Right ventricle myocardium superior (tissue), 1 donor: ENCODE measurements at regions not wholly inside any gene's neighbourhood (a gene's known extent, or its start where the extent isn't known, plus 50 kb on each side); places are given as distances from the start of the nearest gene placed in this dataset.
"Not testable (repeated sequence)": the region's sequence is repeated elsewhere in the genome, so short reads cannot be mapped to it uniquely, and the experiment has no call there.

Source experiments
- ATAC-seq: fragments of 200-7000 bp; cut with Tn5 transposase; one replicate; pipeline ENCODE4 v1.9.1; 2020; ENCODE audit warnings: mild to moderate bottlenecking; ENCODE audit not compliant: poor library complexity
- DNase-seq: peaks from one replicate; pipeline ENCODE4 v3.0.0-alpha.2; 2020
- intact Hi-C: fragments of 100-400 bp; cut with DNase I; formaldehyde crosslinking; loops from one replicate; pipeline ENCODE4 v1.11.2; 2022
- donor health status: DM: no; HTN: yes; CAD: no; lungs with severe emphysema.

DNA sequence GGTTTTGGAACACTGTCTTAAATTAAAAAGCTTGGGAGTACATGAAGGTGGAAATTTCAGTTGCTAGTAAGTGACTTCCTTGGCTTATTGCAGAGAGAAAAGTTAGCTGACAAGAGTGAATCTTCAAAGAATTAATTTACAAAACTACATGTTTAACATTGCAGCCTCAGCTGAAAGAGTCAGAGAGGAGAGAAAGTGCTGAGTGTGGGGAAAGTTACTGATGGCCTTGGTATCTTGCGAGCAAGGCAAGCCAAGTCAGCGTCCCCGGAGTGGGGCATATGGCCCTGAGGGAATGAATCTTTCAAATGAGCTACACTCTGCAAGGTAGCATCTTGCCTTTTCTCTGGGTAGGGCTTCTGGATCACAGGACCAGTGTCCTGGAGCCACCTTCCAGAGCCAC is 131.3 kb downstream of the LPIN1 start:
- intact Hi-C loops: no loop called here
- ATAC-seq: no peak
- DNase-seq: no peak

DNA sequence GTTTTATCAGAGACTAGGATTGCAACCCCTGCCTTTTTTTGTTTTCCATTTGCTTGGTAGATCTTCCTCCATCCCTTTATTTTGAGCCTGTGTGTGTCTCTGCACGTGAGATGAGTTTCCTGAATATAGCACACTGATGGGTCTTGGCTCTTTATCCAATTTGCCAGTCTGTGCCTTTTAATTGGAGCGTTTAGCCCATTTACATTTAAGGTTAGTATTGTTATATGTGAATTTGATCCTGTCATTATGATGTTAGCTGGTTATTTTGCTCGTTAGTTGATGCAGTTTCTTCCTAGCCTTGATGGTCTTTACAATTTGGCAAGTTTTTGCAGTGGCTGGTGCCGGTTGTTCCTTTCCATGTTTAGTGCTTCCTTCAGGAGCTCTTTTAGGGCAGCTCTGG is 138.8 kb downstream of the LPIN1 start:
- DNase-seq, intact Hi-C loops, ATAC-seq: not testable (repeated sequence)

DNA sequence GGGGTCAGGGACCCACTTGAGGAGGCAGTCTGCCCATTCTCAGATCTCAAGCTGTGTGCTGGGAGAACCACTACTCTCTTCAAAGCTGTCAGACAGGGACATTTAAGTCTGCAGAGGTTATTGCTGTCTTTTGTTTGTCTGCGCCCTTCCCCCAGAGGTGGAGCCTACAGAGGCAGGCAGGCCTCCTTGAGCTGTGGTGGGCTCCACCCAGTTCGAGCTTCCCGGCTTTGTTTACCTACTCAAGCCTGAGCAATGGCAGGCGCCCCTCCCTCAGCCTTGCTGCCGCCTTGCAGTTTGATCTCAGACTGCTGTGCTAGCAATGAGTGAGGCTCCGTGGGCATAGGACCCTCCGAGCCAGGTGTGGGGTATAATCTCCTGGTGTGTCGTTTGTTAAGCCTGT is 140.5 kb downstream of the LPIN1 start:
- intact Hi-C loops, DNase-seq, ATAC-seq: not testable (repeated sequence)

DNA sequence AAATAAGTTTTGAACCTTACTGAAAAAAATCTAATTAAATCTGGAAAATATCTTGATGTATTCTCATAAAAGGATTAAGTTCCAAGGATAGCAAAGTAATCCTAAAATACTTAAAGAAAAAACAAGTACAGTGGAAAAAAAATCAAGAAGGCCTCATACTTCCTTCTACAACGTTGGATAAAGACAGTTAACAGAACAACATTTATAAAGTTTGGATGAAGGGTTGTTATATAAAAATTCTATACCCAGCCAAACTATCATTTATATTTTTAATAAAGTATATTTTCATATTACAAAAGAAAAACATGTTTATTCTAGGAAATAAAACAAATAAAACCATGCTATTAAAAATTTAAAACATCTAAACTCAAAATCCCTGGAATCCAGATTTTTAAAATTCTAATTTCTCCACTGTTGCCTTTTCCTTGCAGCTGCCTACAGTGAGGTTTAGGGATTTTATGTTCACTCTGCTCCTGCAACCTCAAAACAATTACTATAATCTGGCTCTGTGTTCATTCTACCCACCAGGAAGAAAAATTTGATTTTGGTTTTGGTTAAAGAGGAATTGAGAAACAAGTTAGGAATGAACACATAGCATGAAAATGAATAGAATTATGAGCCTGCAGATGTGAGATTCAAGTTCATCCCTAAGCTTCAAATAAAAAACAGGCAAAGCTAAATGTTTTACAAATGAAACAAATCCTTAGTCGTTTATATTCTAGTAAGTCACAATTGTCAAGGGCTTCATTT is 142.8 kb downstream of the LPIN1 start:
- DNase-seq (no peak), ATAC-seq (no peak)

DNA sequence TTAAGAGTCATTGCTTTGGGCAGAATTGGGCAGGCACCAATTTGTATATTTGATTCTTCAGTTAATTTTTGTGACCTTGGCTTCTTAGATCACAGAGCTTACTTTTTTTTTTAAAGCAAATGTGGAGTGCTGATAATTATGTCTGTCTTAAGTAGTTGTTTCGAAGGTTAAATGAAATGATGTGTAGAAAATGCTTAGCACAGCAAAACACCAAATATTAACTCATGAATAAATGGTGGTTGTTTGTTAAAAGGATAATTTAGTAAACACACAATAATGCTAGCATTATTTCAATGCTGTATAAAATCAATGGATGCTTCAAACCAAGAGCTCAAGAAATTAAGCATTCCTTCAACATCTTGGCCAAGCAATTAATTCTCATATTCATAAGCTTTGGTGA is 143.4 kb downstream of the LPIN1 start:
- DNase-seq (no peak), ATAC-seq (no peak)
- intact Hi-C loops: no loop called here

More for the DNA sequence above, 142.8 kb downstream of the LPIN1 start:
- intact Hi-C loops: no loop called here

DNA sequence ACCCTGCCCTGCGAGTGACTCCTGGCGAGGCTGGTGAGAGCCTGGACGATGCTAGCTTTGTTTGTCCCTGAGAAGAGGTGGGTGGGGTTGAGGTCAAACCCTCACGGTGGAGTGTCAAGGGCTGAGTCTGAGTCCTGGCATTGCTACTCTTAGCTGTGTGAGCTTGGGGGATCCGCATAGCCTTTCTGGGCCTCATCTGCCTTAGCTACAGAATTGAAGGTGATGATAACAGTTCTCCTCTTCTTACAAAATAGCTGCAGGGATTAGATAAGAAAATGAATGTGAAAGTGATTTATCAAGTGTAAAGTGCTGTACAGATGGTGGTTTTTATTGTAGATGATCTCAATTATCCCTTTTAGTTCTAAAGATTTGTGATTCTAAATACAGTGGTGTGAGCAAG is 144.6 kb downstream of the LPIN1 start:
- ATAC-seq (no peak), DNase-seq (no peak)
- intact Hi-C loops: no loop called here

DNA sequence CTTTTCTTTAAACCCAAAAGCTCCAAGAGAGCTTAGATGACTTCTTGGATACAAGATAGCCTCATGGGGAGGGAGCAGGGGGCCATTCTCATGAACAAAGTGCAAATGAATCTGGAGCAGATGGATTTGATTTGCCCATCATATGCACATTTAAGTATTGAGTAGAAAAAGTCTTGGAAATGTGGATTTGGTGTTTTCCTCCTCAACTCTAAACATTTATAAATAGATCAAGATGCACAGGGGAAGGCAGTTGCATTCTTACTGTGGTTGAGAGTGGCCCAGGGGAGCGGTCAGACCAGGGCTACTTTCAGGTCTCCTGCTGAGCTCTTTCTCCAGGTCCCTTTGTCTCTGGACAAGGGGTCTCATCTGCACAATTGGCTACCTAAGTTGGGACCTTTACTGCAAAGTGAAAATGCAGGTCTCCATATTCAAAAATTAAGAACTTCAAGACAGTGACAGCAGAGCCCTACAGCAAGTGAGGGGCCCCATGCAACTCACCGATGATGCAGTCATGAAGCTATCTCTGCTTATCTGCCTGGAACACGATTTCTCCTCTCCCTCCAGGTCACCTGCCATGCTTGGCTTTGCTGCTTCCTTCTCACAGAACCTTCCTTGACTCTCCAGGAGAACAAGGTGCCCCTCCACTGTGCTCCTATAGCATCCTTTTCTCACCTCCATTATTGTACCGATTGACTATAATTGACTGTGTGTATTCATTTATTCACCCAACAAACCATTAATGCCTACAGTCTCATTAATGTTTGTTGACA is 145.4 kb downstream of the LPIN1 start:
- intact Hi-C loops: no loop called here
- ATAC-seq (no peak), DNase-seq (no peak)

DNA sequence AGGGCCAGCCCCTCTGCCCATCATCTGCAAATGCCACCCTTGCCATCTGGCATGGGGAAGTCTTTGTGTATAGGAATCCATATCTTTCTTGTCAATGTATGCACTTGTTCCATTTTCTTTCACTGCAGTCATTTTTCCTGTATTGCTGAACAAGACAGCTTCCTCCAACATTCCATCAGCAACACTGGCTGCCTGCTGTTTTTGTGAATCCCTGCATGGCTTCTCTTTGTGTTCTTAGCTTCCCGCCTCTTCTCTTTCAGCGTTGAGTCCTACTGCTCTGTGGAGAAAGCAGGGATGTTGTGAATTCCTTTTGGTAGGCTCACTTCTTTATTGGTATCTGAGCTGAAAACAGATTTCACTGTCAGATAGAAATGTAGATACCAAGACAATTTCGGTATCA is 150.0 kb downstream of the LPIN1 start:
- intact Hi-C loops: no loop called here
- DNase-seq (no peak), ATAC-seq (no peak)

DNA sequence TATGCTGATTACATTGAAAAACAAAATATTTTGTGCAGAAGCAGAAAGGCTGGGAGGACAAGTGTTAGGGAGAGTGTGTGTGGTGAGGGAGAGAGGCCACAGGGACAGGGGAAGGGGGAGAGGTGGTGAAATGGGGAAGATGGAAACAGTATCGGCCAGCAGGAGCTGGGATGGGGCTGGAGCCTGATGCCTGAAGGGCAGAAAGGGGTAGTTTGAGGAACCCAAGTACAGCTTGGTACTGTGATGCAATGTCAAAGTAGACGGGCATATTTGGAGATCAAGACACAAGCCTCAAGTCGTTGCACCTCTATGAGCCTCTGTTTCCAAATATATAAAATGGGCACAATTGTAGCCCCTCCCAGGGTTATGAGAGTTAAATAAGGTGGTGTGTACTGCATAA is 152.1 kb downstream of the LPIN1 start:
- intact Hi-C loops: no loop called here
- peak; percentile 39 for ATAC-seq
- no peak for DNase-seq

DNA sequence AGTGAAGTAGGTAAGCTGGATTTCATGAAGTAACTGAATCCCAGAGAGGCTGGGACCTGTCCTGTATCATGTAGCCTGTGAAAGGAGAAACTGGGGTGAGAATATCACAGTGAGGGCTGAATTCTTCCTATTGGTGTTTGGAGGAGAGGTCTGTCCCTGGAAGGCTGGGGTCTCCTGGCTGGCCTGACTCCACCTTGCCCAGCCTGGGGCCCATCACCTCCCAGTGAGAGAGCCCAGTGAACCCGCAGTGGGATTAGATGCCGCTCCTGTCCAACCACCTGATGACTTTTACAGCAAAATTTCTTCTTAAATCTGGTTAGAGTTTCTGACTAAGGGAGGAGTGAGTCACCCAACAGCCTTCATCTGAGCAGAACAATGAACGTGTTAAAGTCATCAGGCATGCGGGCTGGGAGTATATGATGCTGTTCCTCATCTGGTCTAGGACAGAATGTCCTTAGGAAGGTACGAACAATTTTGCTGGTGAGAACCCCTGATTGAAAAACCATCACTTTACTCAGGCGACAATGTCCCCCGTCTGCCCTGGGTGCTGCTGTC is 152.9 kb downstream of the LPIN1 start:
- intact Hi-C loops: no loop called here

DNA sequence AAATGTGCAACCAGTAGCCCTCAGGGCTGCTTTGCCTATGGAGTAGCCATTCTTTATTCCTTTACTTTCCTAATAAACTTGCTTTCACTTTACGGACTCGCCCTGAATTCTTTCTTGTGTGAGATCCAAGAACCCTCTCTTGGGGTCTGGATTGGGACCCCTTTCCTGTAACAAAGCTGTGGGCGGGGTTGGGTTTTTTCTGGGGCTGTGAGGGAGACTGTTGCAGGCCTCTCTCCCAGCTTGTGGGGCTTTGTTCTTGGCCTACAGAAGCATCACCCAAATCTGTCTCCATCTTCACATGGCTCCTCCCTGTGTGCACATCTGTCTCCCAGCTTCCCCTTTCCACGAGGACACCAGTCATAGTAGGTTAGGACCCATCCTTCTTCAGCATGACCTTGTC is 154.5 kb downstream of the LPIN1 start:
- ATAC-seq, intact Hi-C loops, DNase-seq: not testable (repeated sequence)

More for the DNA sequence above, 152.9 kb downstream of the LPIN1 start:
- no peak for DNase-seq
- ATAC-seq: no peak

DNA sequence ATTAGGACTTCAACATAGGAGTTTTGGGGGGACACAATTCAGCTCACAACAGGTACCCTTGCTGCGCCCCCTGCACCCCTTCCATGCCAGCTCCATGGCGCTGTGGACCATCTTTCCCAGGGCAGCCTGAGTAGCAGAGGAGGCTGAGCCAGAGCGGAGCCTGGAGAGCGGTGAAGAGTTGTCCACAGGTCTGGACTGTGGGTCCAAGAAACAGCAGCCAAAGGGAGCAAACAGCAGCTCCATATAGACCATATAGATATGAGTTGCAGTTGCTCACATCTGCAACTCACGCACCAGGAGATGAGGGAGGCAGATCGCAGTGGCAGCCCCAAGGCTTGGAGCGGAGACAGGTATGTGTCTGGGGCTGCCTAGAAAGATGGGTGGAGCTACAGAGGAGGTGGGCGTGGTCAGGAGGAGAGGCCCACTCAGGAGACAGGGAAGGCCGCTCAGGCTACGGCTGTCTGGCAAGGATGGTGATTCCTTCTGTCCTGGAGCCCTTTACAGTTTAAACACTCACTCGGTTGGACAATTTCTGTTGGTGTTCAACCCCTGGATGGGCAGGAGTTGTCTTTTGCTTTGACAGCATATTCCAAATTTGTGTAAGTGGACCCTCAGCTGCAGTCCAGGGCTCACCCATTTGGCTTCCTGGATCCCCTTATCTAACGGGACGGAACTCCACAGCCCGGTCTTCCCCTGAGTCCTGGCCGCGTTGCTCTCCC is 155.1 kb downstream of the LPIN1 start:
- intact Hi-C loops: no loop called here
- DNase-seq (no peak), ATAC-seq (no peak)

DNA sequence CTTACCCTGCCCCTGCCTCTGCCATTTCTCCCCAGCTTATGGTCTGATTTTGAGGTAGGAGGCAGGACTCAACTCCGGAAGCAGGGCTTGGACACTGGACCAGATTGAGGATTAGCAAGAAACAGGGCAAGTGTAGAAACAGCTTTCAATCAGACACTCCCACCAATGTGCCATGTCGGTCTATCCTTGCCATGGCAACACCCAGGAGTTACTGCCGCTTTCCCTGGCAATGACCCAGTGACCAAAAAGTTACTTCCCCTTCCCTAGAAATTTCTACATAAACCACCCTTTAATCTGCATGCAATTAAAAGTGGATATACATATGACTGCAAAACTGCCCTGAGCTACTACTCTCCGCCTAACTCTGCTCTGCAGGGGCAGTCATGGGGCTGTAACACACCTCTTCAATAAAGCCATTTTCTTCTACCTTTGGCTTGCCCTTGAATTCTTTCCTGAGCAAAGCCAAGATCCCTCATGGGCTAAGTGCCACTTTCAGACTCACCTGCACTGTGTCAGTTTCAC is 156.7 kb downstream of the LPIN1 start:
- DNase-seq (no peak), ATAC-seq (peak; percentile 28)
- intact Hi-C loops: no loop called here

DNA sequence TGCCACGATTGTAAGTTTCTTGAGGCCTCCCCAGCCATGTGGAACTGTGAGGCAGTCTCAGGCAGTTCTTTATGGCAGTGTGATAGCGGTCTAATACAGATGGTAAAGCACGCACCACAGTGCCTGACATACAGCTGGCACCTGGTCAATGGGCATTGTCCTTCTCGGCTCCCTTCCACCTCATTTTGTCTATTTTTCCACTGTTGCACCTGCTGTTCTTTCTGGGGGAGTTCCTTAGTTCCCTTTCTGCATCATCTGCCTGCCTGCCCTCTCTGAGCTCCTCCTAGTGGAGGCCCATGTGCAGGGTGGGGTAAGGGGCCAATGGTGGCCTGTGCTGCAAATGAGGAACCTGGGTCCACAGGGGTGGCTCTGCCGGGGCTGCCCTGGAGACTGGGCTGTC is 157.6 kb downstream of the LPIN1 start:
- intact Hi-C loops: no loop called here
- ATAC-seq (peak; percentile 28), DNase-seq (no peak)

DNA sequence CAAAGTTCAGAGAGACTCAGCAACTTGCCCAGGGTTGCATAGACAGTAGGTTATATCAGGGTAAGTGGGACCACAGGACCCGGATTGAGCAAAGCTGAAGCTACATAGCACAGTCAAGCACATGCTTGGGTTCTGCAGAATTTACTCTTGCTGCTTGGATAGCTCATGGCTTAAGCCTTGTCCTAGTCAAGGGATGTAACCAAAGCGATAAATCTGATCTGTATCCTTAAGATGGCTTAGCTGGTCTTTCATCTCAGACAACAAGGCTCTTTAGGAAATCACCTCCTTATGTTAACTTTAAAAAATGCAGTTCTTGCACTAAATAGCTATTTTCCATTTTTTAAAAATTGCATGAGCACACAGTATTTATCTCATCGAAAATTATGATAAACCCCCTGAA is 158.5 kb downstream of the LPIN1 start:
- ATAC-seq (no peak), DNase-seq (no peak)
- intact Hi-C loops: no loop called here

DNA sequence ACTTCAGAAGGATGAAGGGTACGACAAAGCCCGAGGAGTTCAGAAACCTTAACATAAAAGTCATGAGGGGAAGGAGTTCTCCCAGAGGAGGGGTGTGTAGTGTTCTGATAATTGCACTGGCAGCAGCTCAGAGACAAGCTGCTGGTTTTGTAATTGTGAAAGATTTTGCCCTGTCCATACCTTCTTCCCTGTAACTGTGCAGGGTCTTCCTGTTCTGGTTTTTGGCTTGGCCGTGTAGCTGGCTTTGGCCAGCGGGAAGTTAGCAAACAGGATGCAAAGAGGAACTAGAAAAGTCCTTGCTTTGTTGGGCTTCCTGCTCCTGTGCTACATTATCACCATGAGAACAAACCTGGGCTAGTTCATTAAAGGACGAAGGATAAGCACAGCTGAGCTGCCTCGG is 160.8 kb downstream of the LPIN1 start:
- ATAC-seq (peak; percentile 48), DNase-seq (peak; percentile 47)
- intact Hi-C loops: no loop called here

DNA sequence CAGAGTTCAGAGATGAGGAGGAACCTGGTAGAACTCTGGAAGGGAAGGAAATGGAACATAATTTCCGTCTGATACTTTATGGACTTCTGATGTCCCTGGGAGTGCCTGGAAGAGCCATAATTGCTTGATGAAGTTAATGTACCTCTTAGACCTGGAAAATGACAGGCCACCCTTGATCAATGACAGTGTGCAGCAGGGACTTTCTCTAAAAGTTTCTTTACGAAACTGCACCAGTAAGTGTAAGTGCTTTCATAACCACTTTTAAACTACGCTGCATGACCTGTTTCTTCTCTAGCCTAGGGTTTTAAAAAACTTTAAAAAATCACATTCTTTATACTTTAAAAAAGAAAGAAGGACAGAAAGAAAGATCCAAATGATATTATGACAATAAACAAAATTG is 164.5 kb downstream of the LPIN1 start:
- intact Hi-C loops: no loop called here
- no peak for DNase-seq
- ATAC-seq: no peak

DNA sequence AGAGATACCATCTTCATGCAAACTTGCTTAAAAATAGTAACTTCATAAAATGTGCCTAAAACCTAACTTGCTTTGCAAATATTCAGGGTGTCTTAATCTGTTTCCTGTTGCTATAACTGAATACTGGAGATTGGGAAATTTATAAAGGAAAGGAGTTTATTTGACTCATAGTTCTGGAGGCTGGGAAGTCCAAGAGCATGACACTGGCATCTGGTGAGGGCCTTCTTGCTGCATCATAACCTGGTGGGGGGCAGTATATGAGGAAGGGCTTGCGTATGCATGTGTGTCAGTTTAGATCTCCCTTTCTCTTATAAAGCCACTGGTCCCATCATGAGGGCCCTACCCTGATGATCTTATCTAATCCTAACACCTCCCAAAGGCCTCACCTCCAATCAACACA is 166.5 kb downstream of the LPIN1 start:
- ATAC-seq (no peak), DNase-seq (no peak)
- intact Hi-C loops: no loop called here

DNA sequence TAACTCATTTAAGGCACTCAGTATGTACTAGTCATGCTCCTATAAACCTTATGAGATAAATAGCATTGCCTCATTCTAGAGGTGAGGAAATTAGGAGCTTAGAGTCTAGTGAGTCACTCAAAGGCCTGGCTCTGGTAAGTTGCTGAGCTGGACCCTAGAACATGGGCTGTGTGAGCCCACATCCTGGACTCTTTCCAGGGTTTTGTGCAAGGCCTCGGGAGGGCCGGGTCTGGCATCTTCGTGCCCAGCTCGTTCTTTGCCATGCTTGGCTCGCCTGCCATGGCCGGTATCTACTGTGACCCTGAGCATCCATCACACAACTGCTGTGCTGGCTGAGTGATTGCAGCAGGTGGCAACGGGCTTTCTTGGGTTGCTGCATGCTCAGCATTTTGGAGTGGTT is 168.0 kb downstream of the LPIN1 start:
- intact Hi-C loops: no loop called here
- DNase-seq (no peak), ATAC-seq (no peak)
